Caco-2 (cell line): ENCODE measurements at regions not wholly inside any gene's neighbourhood (a gene's known extent, or its start where the extent isn't known, plus 50 kb on each side); places are given as distances from the start of the nearest gene placed in this dataset.

Experiments
- BruUV-seq: library from RNA; stranded (reverse); fragments of 400-500 nt; replicated peaks from 2 replicates; lab custom pipeline; 2021; lab: Mats Ljungman, UMichigan
- CTCF ChIA-PET: fragments of 300-600 bp; sonication (Branson Sonifier 250); formaldehyde crosslinking; loops from one replicate; lab custom pipeline; 2022; ENCODE audit warnings: antibody characterized with exemption; lab: Charles Lee
- POLR2A ChIA-PET: fragments of 300-600 bp; sonication (Branson Sonifier 250); formaldehyde crosslinking; loops from one replicate; lab custom pipeline; 2022; ENCODE audit warnings: antibody characterized with exemption; lab: Charles Lee
- DNase-seq, 2 experiments: peaks; one replicate each; pipeline versions ENCODE4 v3.0.0 to v3.0.0-alpha.2; 2020 to 2022
- H3K27me3 ChIP-seq: replicated peaks from 2 replicates; pipeline ENCODE4 v1.6.0; 2011; ENCODE audit warnings: low read length; ENCODE audit not compliant: control insufficient read depth, insufficient read depth
- H3K36me3 ChIP-seq: 2 replicates; pipeline ENCODE4 v1.5.1; 2011; ENCODE audit warnings: low read length; ENCODE audit not compliant: control insufficient read depth, insufficient read depth
- H3K4me1 ChIP-seq: fragments of 250-450 bp; sonication (Bioruptor Pico); 2 replicates; pipeline ENCODE4 v1.5.1; 2020; ENCODE audit warnings: mild to moderate bottlenecking
- H3K4me3 ChIP-seq: 2 replicates; pipeline ENCODE4 v1.5.1; 2011; ENCODE audit warnings: low read depth, mild to moderate bottlenecking, control low read depth, low read length
- H3K9me3 ChIP-seq: fragments of 250-450 bp; sonication (Bioruptor Pico); 2 replicates; pipeline ENCODE4 v1.5.1; 2020; ENCODE audit warnings: mild to moderate bottlenecking, moderate library complexity
- H3K27ac Mint-ChIP-seq: one replicate; pipeline ENCODE4 v1.8.0; 2022; ENCODE audit warnings: mixed read lengths; ENCODE audit not compliant: unreplicated experiment
- H3K27me3 Mint-ChIP-seq: one replicate; pipeline ENCODE4 v1.8.0; 2022; ENCODE audit warnings: mixed read lengths; ENCODE audit not compliant: insufficient read depth, unreplicated experiment
- H3K36me3 Mint-ChIP-seq: one replicate; pipeline ENCODE4 v1.8.0; 2022; ENCODE audit warnings: mild to moderate bottlenecking, mixed read lengths; ENCODE audit not compliant: insufficient read depth, unreplicated experiment
- H3K4me1 Mint-ChIP-seq: one replicate; pipeline ENCODE4 v1.8.0; 2022; ENCODE audit warnings: low read depth, mixed read lengths; ENCODE audit not compliant: unreplicated experiment
- H3K4me3 Mint-ChIP-seq: one replicate; pipeline ENCODE4 v1.8.0; 2022; ENCODE audit warnings: mild to moderate bottlenecking, moderate library complexity, mixed read lengths; ENCODE audit not compliant: unreplicated experiment
- H3K9me3 Mint-ChIP-seq: one replicate; pipeline ENCODE4 v1.8.0; 2022; ENCODE audit warnings: mixed read lengths; ENCODE audit not compliant: unreplicated experiment
- intact Hi-C: fragments of 100-400 bp; cut with micrococcal nuclease; formaldehyde crosslinking; loops from one replicate; pipeline ENCODE4 v1.10.0; 2022; ENCODE audit not compliant: unreplicated experiment
- TF ChIP-seq, protein P1 (sequence below), 2 experiments: fragments of 200-600 bp in 1 of 2; IDR thresholded peaks; 1 replicate in 1 of 2; 2 replicates in 1 of 2; pipeline versions ENCODE4 v1.5.1 to v1.8.0; 2011 to 2022; ENCODE audit warnings: antibody characterized with exemption in 1 of 2, control low read depth in 1 of 2, inconsistent platforms in 1 of 2, low read depth in 1 of 2, low read length in 1 of 2, mild to moderate bottlenecking in 1 of 2, moderate library complexity in 1 of 2; ENCODE audit not compliant: insufficient read depth in 1 of 2, severe bottlenecking in 1 of 2, unreplicated experiment in 1 of 2

- Histone ChIP-seq H3K9me3 (no peaks in the 10 kb centered on the region), H3K27me3 (no peaks in the 10 kb centered on the region), H3K4me3 (no peak overlapping the region), H3K4me1 (no peaks in the 10 kb centered on the region), H3K36me3 (no peaks in the 10 kb centered on the region)
- Mint-ChIP-seq H3K27ac (no peak overlapping the region), H3K36me3 (no peaks in the 10 kb centered on the region), H3K9me3 (no peaks in the 10 kb centered on the region), H3K4me1 (no peaks in the 10 kb centered on the region), H3K4me3 (no peak overlapping the region), H3K27me3 (peaks cover 3% of the 10 kb centered on the region)
- no TSS peak for BruUV-seq
- ChIA-PET POLR2A (no interaction called here), CTCF (no interaction called here)
- intact Hi-C loops, result no loop called here
- no peak for DNase-seq
- TF ChIP-seq, protein P1, sequence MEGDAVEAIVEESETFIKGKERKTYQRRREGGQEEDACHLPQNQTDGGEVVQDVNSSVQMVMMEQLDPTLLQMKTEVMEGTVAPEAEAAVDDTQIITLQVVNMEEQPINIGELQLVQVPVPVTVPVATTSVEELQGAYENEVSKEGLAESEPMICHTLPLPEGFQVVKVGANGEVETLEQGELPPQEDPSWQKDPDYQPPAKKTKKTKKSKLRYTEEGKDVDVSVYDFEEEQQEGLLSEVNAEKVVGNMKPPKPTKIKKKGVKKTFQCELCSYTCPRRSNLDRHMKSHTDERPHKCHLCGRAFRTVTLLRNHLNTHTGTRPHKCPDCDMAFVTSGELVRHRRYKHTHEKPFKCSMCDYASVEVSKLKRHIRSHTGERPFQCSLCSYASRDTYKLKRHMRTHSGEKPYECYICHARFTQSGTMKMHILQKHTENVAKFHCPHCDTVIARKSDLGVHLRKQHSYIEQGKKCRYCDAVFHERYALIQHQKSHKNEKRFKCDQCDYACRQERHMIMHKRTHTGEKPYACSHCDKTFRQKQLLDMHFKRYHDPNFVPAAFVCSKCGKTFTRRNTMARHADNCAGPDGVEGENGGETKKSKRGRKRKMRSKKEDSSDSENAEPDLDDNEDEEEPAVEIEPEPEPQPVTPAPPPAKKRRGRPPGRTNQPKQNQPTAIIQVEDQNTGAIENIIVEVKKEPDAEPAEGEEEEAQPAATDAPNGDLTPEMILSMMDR (IDR thresholded peaks at IDR 0.05; ENCODE audit: insufficient read depth in 1 of 2, low read depth in 1 of 2, low read length in 1 of 2, severe bottlenecking in 1 of 2, unreplicated experiment in 1 of 2), result no peak
These were observed 177.4 kb upstream of the OBI1 start for GRCh38 chr13:78836238-78836784.

GRCh38 chr13:78832461-78832860 lies 173.5 kb upstream of the OBI1 start:
- POLR2A ChIA-PET, result no interaction called here
- Mint-ChIP-seq H3K4me3 (no peak overlapping the region), H3K4me1 (no peaks in the 10 kb centered on the region)

DNA sequence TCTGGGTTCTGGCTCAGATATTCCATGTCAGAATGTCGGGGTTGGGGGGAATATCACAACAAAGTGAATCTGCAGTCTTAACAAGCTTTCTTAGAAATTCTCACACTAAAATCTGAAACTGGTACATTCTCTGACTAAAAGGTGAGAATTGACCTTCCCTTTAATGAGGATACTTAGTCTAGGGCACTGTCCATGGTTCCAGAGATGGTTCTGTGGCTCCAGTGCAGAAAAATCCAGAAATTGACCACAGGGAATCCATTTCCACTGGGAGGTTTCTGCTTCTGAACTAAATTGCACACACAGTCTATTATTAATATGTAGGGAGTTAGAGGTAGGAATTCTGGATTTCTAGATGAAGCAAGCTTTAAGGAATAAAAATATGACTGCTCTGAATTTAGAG lies 171.6 kb upstream of the OBI1 start:
- intact Hi-C loops, result no loop called here
- ChIA-PET POLR2A (no interaction called here), CTCF (no interaction called here)
- H3K4me1 ChIP-seq, result no peaks in the 10 kb centered on the region
- no peaks in the 10 kb centered on the region for H3K9me3 ChIP-seq
- Mint-ChIP-seq H3K27ac (no peak overlapping the region), H3K4me1 (no peaks in the 10 kb centered on the region), H3K4me3 (no peak overlapping the region), H3K9me3 (no peaks in the 10 kb centered on the region), H3K27me3 (peaks cover 10% of the 10 kb centered on the region), H3K36me3 (no peaks in the 10 kb centered on the region)
- no peak overlapping the region for H3K4me3 ChIP-seq
- no peak for DNase-seq
- no peaks in the 10 kb centered on the region for H3K36me3 ChIP-seq
- no TSS peak for BruUV-seq
- TF ChIP-seq, protein P1 (IDR thresholded peaks at IDR 0.05; ENCODE audit: insufficient read depth in 1 of 2, low read depth in 1 of 2, low read length in 1 of 2, severe bottlenecking in 1 of 2, unreplicated experiment in 1 of 2), result no peak
- H3K27me3 ChIP-seq, result no peaks in the 10 kb centered on the region

More at GRCh38 chr13:78832461-78832860, 173.5 kb upstream of the OBI1 start:
- no peaks in the 10 kb centered on the region for H3K9me3 ChIP-seq
- no peak overlapping the region for H3K4me3 ChIP-seq
- CTCF ChIA-PET, result no interaction called here
- no peaks in the 10 kb centered on the region for H3K27me3 ChIP-seq
- H3K36me3 ChIP-seq, result no peaks in the 10 kb centered on the region
- BruUV-seq, result no TSS peak
- H3K9me3 Mint-ChIP-seq, result no peaks in the 10 kb centered on the region
- no peaks in the 10 kb centered on the region for H3K4me1 ChIP-seq
- no peak overlapping the region for H3K27ac Mint-ChIP-seq
- H3K36me3 Mint-ChIP-seq, result no peaks in the 10 kb centered on the region
- TF ChIP-seq, protein P1 (IDR thresholded peaks at IDR 0.05; ENCODE audit: insufficient read depth in 1 of 2, low read depth in 1 of 2, low read length in 1 of 2, severe bottlenecking in 1 of 2, unreplicated experiment in 1 of 2), result no peak
- peaks cover 10% of the 10 kb centered on the region for H3K27me3 Mint-ChIP-seq
- intact Hi-C loops, result no loop called here
- DNase-seq, result no peak
